Fibroblast of the aortic adventitia (primary cell): ENCODE measurements at regions not wholly inside any gene's neighbourhood (a gene's known extent, or its start where the extent isn't known, plus 50 kb on each side); places are given as distances from the start of the nearest gene placed in this dataset.

Experiments
- DNase-seq: peaks from one replicate; pipeline ENCODE4 v3.0.0-alpha.2; 2010; ENCODE audit warnings: low read depth
- H3K4me3 ChIP-seq: 2 replicates; pipeline ENCODE4 v1.5.1; 2011; ENCODE audit warnings: low read depth, mild to moderate bottlenecking, control low read depth, low read length, moderate library complexity
- CTCF ChIP-seq: IDR thresholded peaks from 2 replicates; pipeline ENCODE4 v1.5.1; 2011; ENCODE audit warnings: mild to moderate bottlenecking, low read length, control low read depth, inconsistent platforms; ENCODE audit not compliant: insufficient read depth

DNA sequence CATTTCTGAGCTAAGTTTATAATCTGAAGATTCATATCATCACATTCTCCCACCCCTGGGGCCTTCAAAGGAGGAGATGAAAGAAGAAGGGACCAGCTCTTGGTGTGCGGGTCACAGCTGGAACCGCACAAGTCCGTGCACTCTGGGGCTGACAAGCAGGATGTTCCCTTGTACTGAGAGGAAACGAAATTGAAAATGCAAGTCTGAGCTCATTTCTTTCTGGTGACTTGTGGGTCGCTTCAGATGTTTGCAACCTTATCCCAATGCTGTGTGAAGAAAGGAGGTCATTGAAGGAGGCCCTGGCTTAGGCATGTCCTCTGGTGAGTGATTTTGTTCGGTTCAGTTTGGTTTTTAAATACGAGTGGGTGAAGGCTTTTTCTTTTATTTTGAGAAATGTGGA is 59.6 kb downstream of the C9orf152 start:
- DNase-seq: no peak
- no peak overlapping the region for H3K4me3 ChIP-seq
- no peak for TF ChIP-seq CTCF

GRCh38 chr9:110148891-110149290 is 59.1 kb downstream of the C9orf152 start:
- peak; percentile 47 for DNase-seq
- no peak overlapping the region for H3K4me3 ChIP-seq
- no peak for TF ChIP-seq CTCF
